ENCODE measurements at regions not wholly inside any gene's neighbourhood (a gene's known extent, or its start where the extent isn't known, plus 50 kb on each side); places are given as distances from the start of the nearest gene placed in this dataset.

- Mint-ChIP-seq H3K27me3 (ENCODE audit: low read depth) (peaks cover 4% of the 10 kb centered on the region), H3K9me3 (no peaks in the 10 kb centered on the region), H3K4me1 (no peaks in the 10 kb centered on the region), H3K36me3 (ENCODE audit: low read depth) (no peaks in the 10 kb centered on the region), H3K27ac (no peak overlapping the region), H3K4me3 (no peak overlapping the region)
- TF ChIP-seq, protein P1, sequence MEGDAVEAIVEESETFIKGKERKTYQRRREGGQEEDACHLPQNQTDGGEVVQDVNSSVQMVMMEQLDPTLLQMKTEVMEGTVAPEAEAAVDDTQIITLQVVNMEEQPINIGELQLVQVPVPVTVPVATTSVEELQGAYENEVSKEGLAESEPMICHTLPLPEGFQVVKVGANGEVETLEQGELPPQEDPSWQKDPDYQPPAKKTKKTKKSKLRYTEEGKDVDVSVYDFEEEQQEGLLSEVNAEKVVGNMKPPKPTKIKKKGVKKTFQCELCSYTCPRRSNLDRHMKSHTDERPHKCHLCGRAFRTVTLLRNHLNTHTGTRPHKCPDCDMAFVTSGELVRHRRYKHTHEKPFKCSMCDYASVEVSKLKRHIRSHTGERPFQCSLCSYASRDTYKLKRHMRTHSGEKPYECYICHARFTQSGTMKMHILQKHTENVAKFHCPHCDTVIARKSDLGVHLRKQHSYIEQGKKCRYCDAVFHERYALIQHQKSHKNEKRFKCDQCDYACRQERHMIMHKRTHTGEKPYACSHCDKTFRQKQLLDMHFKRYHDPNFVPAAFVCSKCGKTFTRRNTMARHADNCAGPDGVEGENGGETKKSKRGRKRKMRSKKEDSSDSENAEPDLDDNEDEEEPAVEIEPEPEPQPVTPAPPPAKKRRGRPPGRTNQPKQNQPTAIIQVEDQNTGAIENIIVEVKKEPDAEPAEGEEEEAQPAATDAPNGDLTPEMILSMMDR (IDR thresholded peaks at IDR 0.05; ENCODE audit: unreplicated experiment in 3 of 3): no peak
Measured at GRCh38 chr4:58061967-58062366, 951.8 kb upstream of the IGFBP7 start.

- no peak overlapping the region for H3K4me3 Mint-ChIP-seq
- TF ChIP-seq, protein P1 (IDR thresholded peaks at IDR 0.05; ENCODE audit: unreplicated experiment in 3 of 3): no peak
- no peak overlapping the region for H3K27ac Mint-ChIP-seq
- no peaks in the 10 kb centered on the region for H3K36me3 Mint-ChIP-seq (ENCODE audit: low read depth)
- H3K9me3 Mint-ChIP-seq: peaks cover 5% of the 10 kb centered on the region
- H3K4me1 Mint-ChIP-seq: no peaks in the 10 kb centered on the region
- no peaks in the 10 kb centered on the region for H3K27me3 Mint-ChIP-seq (ENCODE audit: low read depth)
Measured at GRCh38 chr4:58050439-58050838, 940.3 kb upstream of the IGFBP7 start.

DNA sequence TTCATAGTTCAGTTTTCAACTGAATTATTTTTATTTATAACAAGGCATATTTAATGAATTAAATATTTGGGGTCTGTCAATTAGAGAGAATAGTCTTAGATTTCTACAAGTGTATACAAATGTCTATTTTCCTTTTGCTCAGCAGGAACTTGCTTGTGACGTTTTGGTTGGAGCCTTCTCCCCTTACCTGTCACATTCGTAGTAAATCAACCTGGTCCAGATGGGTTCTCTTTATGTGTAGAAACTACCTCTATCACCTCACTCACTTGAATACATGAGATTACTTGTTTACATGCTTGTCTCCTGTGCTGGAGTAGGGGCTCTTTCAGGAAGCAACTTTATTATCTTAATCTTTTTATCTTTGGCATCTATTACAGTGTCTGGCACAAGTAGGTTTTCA lies 938.3 kb upstream of the IGFBP7 start:
- no peaks in the 10 kb centered on the region for H3K36me3 Mint-ChIP-seq (ENCODE audit: low read depth)

GRCh38 chr4:58042176-58042575 lies 932.0 kb upstream of the IGFBP7 start:
- TF ChIP-seq, protein P1 (IDR thresholded peaks at IDR 0.05; ENCODE audit: unreplicated experiment in 3 of 3): no peak
- Mint-ChIP-seq H3K4me3 (no peak overlapping the region), H3K36me3 (ENCODE audit: low read depth) (no peaks in the 10 kb centered on the region), H3K4me1 (no peaks in the 10 kb centered on the region), H3K27me3 (ENCODE audit: low read depth) (no peaks in the 10 kb centered on the region), H3K27ac (no peak overlapping the region), H3K9me3 (peaks cover 19% of the 10 kb centered on the region)

More for the DNA sequence above, 938.3 kb upstream of the IGFBP7 start:
- no peaks in the 10 kb centered on the region for H3K4me1 Mint-ChIP-seq
- TF ChIP-seq, protein P1 (IDR thresholded peaks at IDR 0.05; ENCODE audit: unreplicated experiment in 3 of 3): no peak
- no peaks in the 10 kb centered on the region for H3K27me3 Mint-ChIP-seq (ENCODE audit: low read depth)
- H3K4me3 Mint-ChIP-seq: no peak overlapping the region
- peaks cover 13% of the 10 kb centered on the region for H3K9me3 Mint-ChIP-seq
- no peak overlapping the region for H3K27ac Mint-ChIP-seq

DNA sequence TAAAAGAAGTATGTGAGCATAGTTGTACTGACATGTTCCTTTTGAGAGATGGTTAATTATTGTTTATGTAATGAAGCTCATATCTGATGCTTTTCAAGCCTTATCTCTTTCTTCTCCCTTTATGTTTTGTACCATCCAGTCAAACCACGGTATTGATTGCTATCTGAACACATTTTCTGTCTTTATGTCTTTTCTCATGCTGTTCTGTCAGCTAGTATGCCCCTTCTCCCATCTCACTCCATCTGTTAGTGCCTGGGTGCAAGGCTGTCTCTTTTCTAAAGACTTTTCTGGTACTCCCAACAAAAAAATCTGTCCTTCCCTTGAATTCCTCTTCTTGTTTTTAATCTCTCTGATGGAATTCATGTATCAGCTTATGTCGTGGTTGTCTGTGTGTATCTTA lies 883.8 kb upstream of the IGFBP7 start:
- H3K36me3 Mint-ChIP-seq (ENCODE audit: low read depth): no peaks in the 10 kb centered on the region
- H3K9me3 Mint-ChIP-seq: peaks cover 3% of the 10 kb centered on the region
- no peaks in the 10 kb centered on the region for H3K27me3 Mint-ChIP-seq (ENCODE audit: low read depth)
- TF ChIP-seq, protein P1 (IDR thresholded peaks at IDR 0.05; ENCODE audit: unreplicated experiment in 3 of 3): no peak
- no peaks in the 10 kb centered on the region for H3K4me1 Mint-ChIP-seq
- no peak overlapping the region for H3K4me3 Mint-ChIP-seq
- no peak overlapping the region for H3K27ac Mint-ChIP-seq

- Mint-ChIP-seq H3K27me3 (ENCODE audit: low read depth) (no peaks in the 10 kb centered on the region), H3K4me1 (no peaks in the 10 kb centered on the region), H3K27ac (no peak overlapping the region), H3K4me3 (no peak overlapping the region), H3K36me3 (ENCODE audit: low read depth) (no peaks in the 10 kb centered on the region), H3K9me3 (peaks cover 4% of the 10 kb centered on the region)
- TF ChIP-seq, protein P1 (IDR thresholded peaks at IDR 0.05; ENCODE audit: unreplicated experiment in 3 of 3): no peak
Measured at GRCh38 chr4:57989430-57989829, 879.2 kb upstream of the IGFBP7 start.
